Fibroblast of skin of scalp (primary cell): ENCODE measurements at regions not wholly inside any gene's neighbourhood (a gene's known extent, or its start where the extent isn't known, plus 50 kb on each side); places are given as distances from the start of the nearest gene placed in this dataset.
"Not testable (repeated sequence)": the region's sequence is repeated elsewhere in the genome, so short reads cannot be mapped to it uniquely, and the experiment has no call there.

Source experiments
- DNase-seq: peaks from one replicate; pipeline ENCODE4 v3.0.0-alpha.2; 2013

GRCh38 chr1:14313731-14314431 is 284.6 kb upstream of the KAZN start:
- no peak for DNase-seq

- no peak for DNase-seq
Observed at GRCh38 chr1:14318830-14319229, 279.7 kb upstream of the KAZN start.

- DNase-seq: peak; percentile 28
Observed at GRCh38 chr1:14320518-14320917, 278.0 kb upstream of the KAZN start.

- DNase-seq: no peak
Observed at GRCh38 chr1:14320986-14321385, 277.5 kb upstream of the KAZN start.

GRCh38 chr1:14321422-14321821 is 277.1 kb upstream of the KAZN start:
- no peak for DNase-seq

GRCh38 chr1:14323568-14324247 is 274.8 kb upstream of the KAZN start:
- no peak for DNase-seq

- no peak for DNase-seq
Observed at GRCh38 chr1:14324248-14324630, 274.2 kb upstream of the KAZN start.

GRCh38 chr1:14326857-14327256 is 271.6 kb upstream of the KAZN start:
- DNase-seq: no peak

GRCh38 chr1:14328685-14329084 is 269.8 kb upstream of the KAZN start:
- no peak for DNase-seq

- DNase-seq: no peak
Observed at GRCh38 chr1:14332158-14332557, 266.3 kb upstream of the KAZN start.

GRCh38 chr1:14334336-14335176 is 263.9 kb upstream of the KAZN start:
- no peak for DNase-seq

GRCh38 chr1:14338509-14338908 is 260.0 kb upstream of the KAZN start:
- DNase-seq: no peak

GRCh38 chr1:14339288-14339687 is 259.2 kb upstream of the KAZN start:
- DNase-seq: no peak

GRCh38 chr1:14340002-14340785 is 258.3 kb upstream of the KAZN start:
- DNase-seq: peak; percentile 50

- DNase-seq: no peak
Observed at GRCh38 chr1:14341147-14341546, 257.3 kb upstream of the KAZN start.

- peak; percentile 21 for DNase-seq
Observed at GRCh38 chr1:14345946-14346550, 252.4 kb upstream of the KAZN start.

- no peak for DNase-seq
Observed at GRCh38 chr1:14347186-14347585, 251.3 kb upstream of the KAZN start.

GRCh38 chr1:14347776-14348175 is 250.7 kb upstream of the KAZN start:
- no peak for DNase-seq

GRCh38 chr1:14350197-14350596 is 248.3 kb upstream of the KAZN start:
- DNase-seq: no peak

- no peak for DNase-seq
Observed at GRCh38 chr1:14352897-14353296, 245.6 kb upstream of the KAZN start.

- not testable (repeated sequence) for DNase-seq
Observed at GRCh38 chr1:14361005-14361404, 237.5 kb upstream of the KAZN start.

- no peak for DNase-seq
Observed at GRCh38 chr1:14362331-14362730, 236.2 kb upstream of the KAZN start.
